ENCODE measurements at regions not wholly inside any gene's neighbourhood (a gene's known extent, or its start where the extent isn't known, plus 50 kb on each side); places are given as distances from the start of the nearest gene placed in this dataset.
"Not testable (repeated sequence)": the region's sequence is repeated elsewhere in the genome, so short reads cannot be mapped to it uniquely, and the experiment has no call there.

DNA sequence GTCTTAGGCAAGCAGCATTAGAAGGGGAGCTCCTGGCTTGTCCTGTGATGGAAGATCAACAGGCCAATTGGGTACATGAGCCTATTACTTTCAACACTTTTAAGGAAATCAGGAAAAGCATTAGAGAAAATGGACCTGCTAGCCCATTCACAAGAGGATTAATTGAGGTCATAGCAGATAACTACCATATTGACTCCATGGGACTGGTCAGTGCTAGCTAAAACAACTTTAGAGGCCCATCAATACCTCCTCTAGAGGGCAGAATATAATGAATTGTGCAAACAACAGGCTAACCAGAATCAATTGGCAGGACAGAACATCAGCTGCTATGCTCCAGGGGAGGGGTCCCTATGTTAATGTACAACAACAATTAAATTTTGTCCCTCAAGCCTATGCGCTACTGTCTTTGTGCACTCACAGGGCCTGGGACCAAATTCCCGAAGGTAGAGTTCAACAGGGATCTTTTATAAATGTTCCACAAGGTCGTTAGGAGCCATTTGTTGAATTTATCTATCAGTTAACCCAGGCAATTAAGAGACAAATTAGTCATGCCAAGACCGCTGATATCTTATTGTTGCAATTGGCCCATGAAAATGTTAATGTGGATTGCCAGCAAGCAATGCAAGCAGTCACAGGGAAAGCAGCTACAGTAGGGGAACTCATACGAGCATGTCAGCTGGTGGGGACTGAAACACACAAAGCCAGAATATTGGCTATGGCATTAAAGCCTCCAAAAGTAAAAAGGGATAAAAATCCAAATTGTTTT is 106.6 kb upstream of the BTN3A2 start:
- FAIRE-seq: no peak
- no peak for DNase-seq (ENCODE audit: low spot score)

GRCh38 chr6:26260110-26260637 is 104.8 kb upstream of the BTN3A2 start:
- DNase-seq (ENCODE audit: low spot score) (no peak), FAIRE-seq (no peak)

- FAIRE-seq (no peak), DNase-seq (ENCODE audit: low spot score) (no peak)
Observed at GRCh38 chr6:26260725-26261490, 104.1 kb upstream of the BTN3A2 start.

GRCh38 chr6:26264547-26264946 is 100.5 kb upstream of the BTN3A2 start:
- DNase-seq (ENCODE audit: low spot score): no peak
- no peak for FAIRE-seq

GRCh38 chr6:26267083-26267589 is 97.9 kb upstream of the BTN3A2 start:
- no peak for DNase-seq (ENCODE audit: low spot score)
- FAIRE-seq: no peak

GRCh38 chr6:26268659-26269402 is 96.2 kb upstream of the BTN3A2 start:
- DNase-seq (ENCODE audit: low spot score): peak; percentile 23
- FAIRE-seq: no peak

GRCh38 chr6:26269531-26270485 is 95.2 kb upstream of the BTN3A2 start:
- DNase-seq (ENCODE audit: low spot score) (no peak), FAIRE-seq (no peak)

GRCh38 chr6:26270486-26270861 is 94.5 kb upstream of the BTN3A2 start:
- no peak for DNase-seq (ENCODE audit: low spot score)
- no peak for FAIRE-seq

DNA sequence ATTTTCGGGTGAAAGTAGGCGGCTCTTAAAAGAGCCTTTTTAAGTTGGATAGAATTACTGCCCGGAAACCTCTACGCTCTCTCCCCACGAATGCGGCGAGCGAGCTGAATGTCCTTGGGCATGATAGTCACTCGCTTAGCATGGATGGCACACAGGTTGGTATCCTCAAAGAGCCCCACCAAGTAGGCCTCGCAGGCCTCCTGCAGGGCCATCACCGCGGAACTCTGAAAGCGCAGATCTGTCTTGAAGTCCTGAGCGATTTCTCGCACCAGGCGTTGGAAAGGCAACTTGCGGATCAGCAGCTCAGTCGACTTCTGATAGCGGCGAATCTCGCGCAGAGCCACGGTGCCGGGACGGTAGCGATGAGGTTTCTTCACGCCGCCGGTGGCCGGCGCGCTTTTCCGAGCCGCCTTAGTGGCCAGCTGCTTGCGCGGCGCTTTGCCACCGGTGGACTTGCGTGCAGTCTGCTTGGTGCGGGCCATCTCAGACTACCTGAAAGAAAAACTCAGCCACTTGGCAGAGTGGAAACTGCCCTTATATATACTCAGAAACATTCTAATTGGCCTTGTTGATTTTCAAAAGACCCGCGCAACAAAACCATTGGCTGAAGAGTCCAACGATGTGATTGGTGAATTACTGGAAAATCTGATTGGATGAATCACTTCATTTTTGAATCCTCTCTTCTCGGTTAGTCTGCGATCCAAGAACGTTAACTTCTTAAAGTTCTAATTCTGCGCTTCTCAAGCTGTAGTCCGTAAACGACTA is 93.9 kb upstream of the BTN3A2 start:
- no peak for FAIRE-seq
- no peak for DNase-seq (ENCODE audit: low spot score)

DNA sequence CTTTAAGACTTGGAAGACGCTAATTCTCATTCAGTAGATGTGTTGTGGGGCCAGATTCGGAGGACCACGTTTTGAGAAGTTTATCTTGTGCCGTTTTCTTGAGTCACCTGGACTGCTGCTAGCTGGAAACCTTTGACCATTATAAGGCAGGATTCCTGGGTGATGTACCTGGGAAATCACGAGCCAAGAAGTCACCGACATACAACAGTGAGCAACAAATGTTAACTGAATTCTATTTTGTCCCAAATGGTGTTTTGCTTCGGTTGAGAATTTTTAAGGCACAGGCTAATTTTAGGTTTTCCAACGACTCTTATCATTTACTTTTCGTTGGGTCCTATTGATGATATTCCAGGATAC is 93.4 kb upstream of the BTN3A2 start:
- no peak for DNase-seq (ENCODE audit: low spot score)
- FAIRE-seq: no peak

DNA sequence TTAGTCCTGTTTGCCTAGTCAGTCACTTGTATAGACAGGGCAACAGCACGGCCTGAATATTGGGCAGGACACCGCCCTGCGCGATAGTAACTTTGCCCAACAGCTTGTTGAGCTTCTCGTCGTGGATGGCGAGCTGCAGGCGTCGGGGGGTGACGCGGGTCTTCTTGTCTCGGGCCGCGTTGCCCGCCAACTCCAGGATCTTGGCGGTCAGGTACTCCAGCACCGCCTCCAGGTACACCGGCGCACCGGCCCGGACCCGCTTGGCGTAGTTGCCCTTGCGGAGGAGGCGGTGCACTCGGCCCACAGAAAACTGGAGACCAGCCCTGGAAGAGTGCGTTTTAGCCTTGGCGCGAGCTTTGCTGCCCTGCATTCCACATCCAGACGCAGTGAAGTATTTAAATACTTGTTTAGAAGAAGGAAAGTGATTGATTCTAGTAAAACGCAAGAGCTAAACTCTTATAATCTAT is 92.8 kb upstream of the BTN3A2 start:
- FAIRE-seq (no peak), DNase-seq (ENCODE audit: low spot score) (no peak)

- DNase-seq (ENCODE audit: low spot score): no peak
- no peak for FAIRE-seq
Observed at GRCh38 chr6:26273673-26274588, 91.1 kb upstream of the BTN3A2 start.

DNA sequence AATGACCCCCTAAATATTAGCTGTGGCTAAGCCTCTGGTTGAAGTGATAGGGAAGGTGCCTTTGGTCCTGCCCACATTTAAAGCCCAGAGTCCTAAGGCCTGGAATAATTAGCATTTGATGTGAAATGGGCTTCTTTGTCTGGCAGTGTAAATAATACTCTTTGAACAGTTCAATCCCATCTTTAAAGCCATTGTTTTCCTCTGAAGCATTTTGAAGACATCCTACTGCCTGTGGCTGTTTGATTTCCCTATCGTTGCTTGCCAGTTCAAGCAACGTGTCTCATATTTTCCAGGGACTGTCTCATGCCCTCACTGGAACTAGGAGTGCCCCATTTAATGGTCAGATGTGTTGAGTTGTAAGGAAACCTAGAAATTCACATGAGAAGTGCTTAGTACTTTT is 89.3 kb upstream of the BTN3A2 start:
- FAIRE-seq (no peak), DNase-seq (ENCODE audit: low spot score) (no peak)

DNA sequence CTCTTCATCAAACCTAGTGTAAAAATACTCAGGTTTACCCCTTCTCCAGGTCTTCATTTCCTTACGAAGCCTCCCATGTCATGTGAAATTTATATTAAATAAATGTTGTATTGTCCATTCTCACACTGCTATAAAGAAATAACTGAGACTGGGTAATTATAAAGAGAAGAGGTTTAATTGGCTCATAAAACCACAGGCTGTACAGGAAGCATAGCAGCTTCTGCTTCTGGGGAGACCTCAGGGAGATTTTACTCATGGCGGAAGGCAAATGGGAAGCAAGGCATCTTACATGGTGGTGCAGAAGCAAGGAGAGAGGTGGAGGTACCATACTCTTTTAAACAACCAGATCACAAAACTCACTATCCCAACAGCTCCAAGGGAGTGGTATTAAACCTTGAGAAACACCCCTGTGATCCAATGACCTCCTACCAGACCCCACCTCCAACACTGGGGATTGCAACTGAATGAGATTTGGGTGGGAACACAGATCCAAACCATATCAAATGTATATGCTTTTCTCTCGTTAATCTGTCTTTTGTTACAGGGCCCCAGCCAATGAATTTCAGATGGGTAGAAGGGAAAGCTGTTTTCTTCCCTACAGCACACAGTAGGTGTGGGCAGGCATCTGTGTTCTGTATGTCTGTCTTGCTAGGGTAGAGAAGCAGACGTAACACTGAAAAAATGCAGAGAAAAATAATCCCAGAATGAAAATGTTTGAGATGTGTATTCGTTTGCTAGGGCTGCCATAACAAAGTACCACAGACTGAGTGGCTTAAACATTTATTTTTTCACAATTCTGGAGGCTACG is 88.0 kb upstream of the BTN3A2 start:
- no peak for FAIRE-seq
- DNase-seq (ENCODE audit: low spot score): no peak

DNA sequence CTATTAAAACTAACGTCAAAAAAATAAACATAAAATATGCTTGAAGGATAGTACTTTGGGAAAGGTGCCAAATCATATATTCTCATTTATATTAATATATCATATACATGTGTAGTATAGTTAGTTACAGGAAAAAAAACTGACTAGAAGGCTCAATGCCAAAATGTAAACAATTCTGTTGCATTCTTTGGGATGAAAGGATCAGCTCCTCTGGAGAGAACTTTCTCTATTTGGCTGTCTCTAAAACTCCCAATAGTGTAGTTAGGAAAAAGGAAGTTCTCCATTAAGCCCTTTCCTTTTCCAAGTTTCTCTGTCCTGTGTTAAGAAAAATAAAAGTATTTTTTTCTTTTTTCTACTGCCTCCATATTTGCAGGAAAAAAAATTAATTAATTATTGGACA is 86.5 kb upstream of the BTN3A2 start:
- no peak for FAIRE-seq
- DNase-seq (ENCODE audit: low spot score): no peak

- not testable (repeated sequence) for DNase-seq (ENCODE audit: low spot score); FAIRE-seq
Observed at GRCh38 chr6:26279371-26279770, 85.6 kb upstream of the BTN3A2 start.

- FAIRE-seq: no peak
- DNase-seq (ENCODE audit: low spot score): no peak
Observed at GRCh38 chr6:26280407-26280806, 84.6 kb upstream of the BTN3A2 start.
